ENCODE measurements at regions not wholly inside any gene's neighbourhood (a gene's known extent, or its start where the extent isn't known, plus 50 kb on each side); places are given as distances from the start of the nearest gene placed in this dataset.
"Not testable (repeated sequence)": the region's sequence is repeated elsewhere in the genome, so short reads cannot be mapped to it uniquely, and the experiment has no call there.

- H3K27ac ChIP-seq: no peak overlapping the region
- DNase-seq (ENCODE audit: low read depth, low spot score): no peak
Observed at GRCh38 chr12:47413806-47414205, 292.0 kb downstream of the RPAP3 start.

GRCh38 chr12:47412601-47413236, 293.1 kb downstream of the RPAP3 start:
- no peak overlapping the region for H3K27ac ChIP-seq
- no peak for DNase-seq (ENCODE audit: low read depth, low spot score)

- H3K27ac ChIP-seq: no peak overlapping the region
- DNase-seq (ENCODE audit: low read depth, low spot score): no peak
Observed at GRCh38 chr12:47411966-47412365, 293.9 kb downstream of the RPAP3 start.

DNA sequence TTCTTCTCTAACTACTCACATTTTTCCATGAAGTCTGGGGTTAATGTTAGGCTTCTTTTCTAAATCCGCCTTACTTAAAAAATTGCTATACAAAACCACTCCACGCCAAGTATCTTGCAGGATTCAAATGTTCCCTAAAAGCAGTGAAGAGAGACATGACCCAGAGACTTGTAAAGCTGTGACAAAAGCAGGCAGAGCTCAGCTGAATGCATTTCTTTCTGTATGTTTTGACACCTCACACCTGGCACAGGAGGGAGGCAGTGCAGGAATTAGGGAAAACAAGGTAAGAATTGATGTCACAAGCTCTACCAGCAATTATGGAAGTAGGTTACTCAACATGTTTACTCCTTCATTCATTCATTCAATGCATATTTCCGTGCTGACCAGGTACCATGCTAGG, 295.0 kb downstream of the RPAP3 start:
- H3K27ac ChIP-seq: no peak overlapping the region
- no peak for DNase-seq (ENCODE audit: low read depth, low spot score)

GRCh38 chr12:47410383-47410782, 295.4 kb downstream of the RPAP3 start:
- no peak for DNase-seq (ENCODE audit: low read depth, low spot score)
- H3K27ac ChIP-seq: no peak overlapping the region

DNA sequence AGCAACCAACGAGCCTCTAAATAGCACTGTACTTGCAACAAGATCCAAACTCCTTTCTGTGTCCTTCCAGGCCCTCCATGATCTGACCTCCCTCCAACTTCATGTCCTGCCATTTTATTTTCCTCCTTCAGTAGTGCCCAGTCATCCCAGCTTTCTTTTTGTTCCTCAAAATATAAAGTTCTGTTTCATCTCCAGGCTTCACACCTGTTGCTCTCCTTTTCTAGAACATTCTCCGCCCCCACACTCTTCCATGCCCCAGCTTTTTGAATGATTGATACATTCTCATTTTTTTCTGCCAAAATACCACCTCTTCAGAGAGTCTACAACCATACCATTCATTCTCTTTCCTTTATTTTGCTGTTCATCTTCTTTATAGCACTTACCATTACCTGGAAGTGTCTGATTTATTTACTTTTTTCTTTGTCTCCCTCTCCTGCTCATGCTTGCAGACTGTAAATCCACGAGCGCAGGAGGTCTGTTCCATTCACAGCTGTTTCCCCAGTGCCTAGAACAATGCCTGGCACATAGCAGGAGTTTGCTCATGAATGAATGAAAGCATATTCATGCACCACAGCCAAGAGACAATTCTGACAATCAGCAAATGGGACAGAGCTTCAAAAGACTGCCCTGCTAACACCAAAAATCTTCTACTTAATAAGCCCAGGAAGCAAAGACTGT, 296.4 kb downstream of the RPAP3 start:
- no peak overlapping the region for H3K27ac ChIP-seq
- no peak for DNase-seq (ENCODE audit: low read depth, low spot score)

GRCh38 chr12:47408171-47408871, 297.5 kb downstream of the RPAP3 start:
- peak overlapping the region; percentile 40 for H3K27ac ChIP-seq
- peak; percentile 52 for DNase-seq (ENCODE audit: low read depth, low spot score)

DNA sequence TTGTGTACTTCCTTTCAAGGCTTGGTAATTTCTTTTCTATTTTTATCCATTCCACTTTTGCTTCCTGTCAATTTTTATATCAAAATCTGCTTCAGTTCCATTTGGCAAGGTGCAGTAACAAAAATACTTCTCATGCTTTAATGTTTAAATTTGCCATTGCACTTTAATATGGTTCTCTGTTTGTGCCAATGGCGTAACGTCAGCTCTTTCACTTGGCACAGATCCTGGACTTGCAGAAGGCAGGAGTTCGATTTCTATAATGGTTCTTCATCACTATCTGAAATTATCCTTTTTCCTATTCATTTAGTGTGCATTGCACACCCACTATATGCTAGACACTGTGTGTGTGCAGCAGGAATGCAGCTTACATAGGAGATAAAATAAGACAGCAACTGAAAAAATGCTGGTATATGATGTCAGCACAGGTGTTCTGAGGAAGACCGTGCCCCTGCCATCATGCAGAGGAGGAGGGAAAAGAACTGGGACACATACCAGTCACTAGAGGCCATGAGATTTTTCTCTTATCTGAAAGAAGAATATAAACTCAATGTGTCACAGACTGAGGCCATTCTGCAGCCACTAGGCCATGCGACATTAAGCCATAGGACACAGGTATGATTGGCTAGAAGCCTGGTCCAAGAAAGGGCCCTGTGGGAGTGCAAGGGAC, 298.2 kb downstream of the RPAP3 start:
- H3K27ac ChIP-seq: peak overlapping the region; percentile 40
- no peak for DNase-seq (ENCODE audit: low read depth, low spot score)

DNA sequence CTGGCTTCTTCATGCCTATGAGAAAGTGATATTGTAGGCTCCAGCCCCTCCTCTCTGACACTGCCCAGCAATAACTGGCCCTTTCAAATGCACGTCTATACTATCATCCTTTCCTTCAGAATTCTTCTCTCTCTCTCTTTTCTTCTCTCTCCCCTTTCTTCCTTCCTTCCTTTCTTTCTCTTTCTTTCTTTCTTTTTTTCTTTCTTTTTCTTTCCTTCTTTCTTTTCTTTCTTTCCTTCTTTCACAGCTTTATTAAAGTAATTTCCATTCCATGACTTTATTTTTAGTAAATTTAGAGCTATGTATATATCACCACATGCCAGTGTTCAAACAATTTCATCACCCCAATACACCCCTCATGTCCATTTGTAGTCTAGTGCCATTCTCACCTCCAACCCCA, 302.1 kb downstream of the RPAP3 start:
- H3K27ac ChIP-seq: no peak overlapping the region
- no peak for DNase-seq (ENCODE audit: low read depth, low spot score)

DNA sequence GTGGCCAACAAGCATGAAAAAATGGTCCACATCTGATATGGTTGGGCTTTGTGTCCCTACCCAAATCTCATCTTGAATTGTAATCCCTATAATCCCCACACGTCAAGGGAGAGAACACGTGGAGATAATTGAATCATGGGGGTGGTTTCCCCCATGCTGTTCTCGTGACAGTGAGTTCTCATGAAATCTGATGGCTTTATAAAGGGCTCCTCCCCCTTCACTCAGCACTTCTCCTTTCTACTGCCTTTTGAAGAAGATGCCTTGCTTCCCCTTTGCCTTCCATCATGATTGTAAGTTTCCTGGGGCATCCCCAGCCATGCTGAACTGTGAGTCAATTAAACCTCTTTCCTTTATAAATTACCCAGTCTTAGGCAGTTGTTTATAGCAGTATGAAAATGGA, 304.6 kb downstream of the RPAP3 start:
- H3K27ac ChIP-seq; DNase-seq (ENCODE audit: low read depth, low spot score): not testable (repeated sequence)

- no peak overlapping the region for H3K27ac ChIP-seq
- no peak for DNase-seq (ENCODE audit: low read depth, low spot score)
Observed at GRCh38 chr12:47400266-47400665, 305.6 kb downstream of the RPAP3 start.

- peak; percentile 68 for DNase-seq (ENCODE audit: low read depth, low spot score)
- H3K27ac ChIP-seq: no peak overlapping the region
Observed at GRCh38 chr12:47397664-47398281, 308.1 kb downstream of the RPAP3 start.

GRCh38 chr12:47396902-47397663, 308.7 kb downstream of the RPAP3 start:
- no peak for DNase-seq (ENCODE audit: low read depth, low spot score)
- H3K27ac ChIP-seq: no peak overlapping the region

DNA sequence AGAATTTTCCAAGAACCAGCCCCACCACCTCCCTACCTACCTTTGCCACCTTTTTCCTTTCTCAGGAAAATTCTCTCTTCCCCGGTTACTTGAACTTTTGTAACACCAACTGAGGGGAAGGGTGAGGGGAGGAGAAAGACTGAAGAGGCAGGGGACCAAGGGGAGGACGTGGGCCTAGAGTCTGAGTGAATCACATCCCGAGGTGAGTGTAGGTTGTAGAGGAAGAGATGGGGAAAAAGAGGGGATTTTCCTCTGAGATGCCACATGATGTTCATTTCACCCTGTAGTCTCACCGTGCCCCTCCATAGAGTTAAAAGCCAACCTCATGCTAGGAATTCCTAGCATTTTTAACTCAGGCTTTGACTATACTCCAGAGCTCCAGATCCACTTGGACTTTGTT, 311.8 kb downstream of the RPAP3 start:
- H3K27ac ChIP-seq: no peak overlapping the region
- DNase-seq (ENCODE audit: low read depth, low spot score): no peak

- no peak for DNase-seq (ENCODE audit: low read depth, low spot score)
- peak overlapping the region; percentile 79 for H3K27ac ChIP-seq
Observed at GRCh38 chr12:47393403-47393790, 312.4 kb downstream of the RPAP3 start.

- no peak for DNase-seq (ENCODE audit: low read depth, low spot score)
- no peak overlapping the region for H3K27ac ChIP-seq
Observed at GRCh38 chr12:47391566-47391965, 311.8 kb upstream of the AMIGO2 start.

GRCh38 chr12:47388712-47389111, 309.0 kb upstream of the AMIGO2 start:
- no peak for DNase-seq (ENCODE audit: low read depth, low spot score)
- H3K27ac ChIP-seq: no peak overlapping the region

GRCh38 chr12:47387994-47388393, 308.2 kb upstream of the AMIGO2 start:
- no peak for DNase-seq (ENCODE audit: low read depth, low spot score)
- no peak overlapping the region for H3K27ac ChIP-seq

GRCh38 chr12:47385653-47386052, 305.9 kb upstream of the AMIGO2 start:
- H3K27ac ChIP-seq: no peak overlapping the region
- DNase-seq (ENCODE audit: low read depth, low spot score): no peak

GRCh38 chr12:47383942-47384341, 304.2 kb upstream of the AMIGO2 start:
- peak overlapping the region; percentile 0 for H3K27ac ChIP-seq
- DNase-seq (ENCODE audit: low read depth, low spot score): no peak

Measured in epithelial cell of prostate (primary cell).